Gastrocnemius medialis (tissue), 4 donors: ENCODE measurements at regions not wholly inside any gene's neighbourhood (a gene's known extent, or its start where the extent isn't known, plus 50 kb on each side); places are given as distances from the start of the nearest gene placed in this dataset.

Experiments used
- ATAC-seq, 2 donors: fragments of 150-250 bp; one replicate each; pipeline ENCODE4 v1.9.1; 2016
- DNase-seq, 2 donors: peaks; one replicate each; pipeline ENCODE4 v3.0.0-alpha.2; 2019
- H3K27ac ChIP-seq, 4 donors: fragments of 200-600 bp; sonication (generic); 1 replicate in 1 of 4; 2 replicates in 3 of 4; pipeline ENCODE4 v1.5.1; 2016 to 2018; ENCODE audit warnings: mild to moderate bottlenecking in 2 of 4, moderate library complexity in 1 of 4
- H3K27me3 ChIP-seq, 3 donors: fragments of 200-600 bp; sonication (generic) in 2 of 3; 1 replicate in 1 of 3; 2 replicates in 2 of 3; pipeline versions ENCODE4 v1.5.1 to v1.6.0; 2016 to 2019; ENCODE audit warnings: mild to moderate bottlenecking in 1 of 3, moderate library complexity in 1 of 3
- H3K36me3 ChIP-seq, 2 donors: fragments of 200-600 bp; sonication (generic) in 1 of 2; one replicate each; pipeline ENCODE4 v1.5.1; 2017 to 2018
- H3K4me1 ChIP-seq, 2 donors: fragments of 200-600 bp; sonication (generic) in 1 of 2; one replicate each; pipeline ENCODE4 v1.5.1; 2016 to 2017; ENCODE audit warnings: mild to moderate bottlenecking in 2 of 2
- H3K4me3 ChIP-seq, 4 donors: fragments of 200-600 bp; sonication (generic) in 3 of 4; 1 replicate in 1 of 4; 2 replicates in 3 of 4; pipeline ENCODE4 v1.5.1; 2016 to 2019; ENCODE audit warnings: mild to moderate bottlenecking in 2 of 4
- H3K9me3 ChIP-seq, 3 donors: fragments of 200-600 bp; sonication (generic) in 2 of 3; 1 replicate in 1 of 3; 2 replicates in 2 of 3; pipeline ENCODE4 v1.5.1; 2016 to 2019
- POLR2A ChIP-seq, 2 donors: fragments of 450-650 bp; IDR thresholded peaks; one replicate each; pipeline ENCODE4 v1.6.1; 2017; ENCODE audit warnings: antibody characterized with exemption in 2 of 2, mild to moderate bottlenecking in 2 of 2, moderate library complexity in 2 of 2
- in situ Hi-C, 4 donors: fragments of 200-750 bp; cut with MboI; loops; one replicate each; pipeline versions ENCODE4 v1.15.0 to v1.8.0; 2017; ENCODE audit warnings: low sequenced_read_pairs in 4 of 4
- intact Hi-C: fragments of 100-400 bp; cut with DNase I; formaldehyde crosslinking; loops from one replicate; pipeline ENCODE4 v1.15.1; 2023; ENCODE audit warnings: low total_unique reads
- TF ChIP-seq, protein P1 (sequence below), 5 experiments: fragments of 450-650 bp in 3 of 5; fragments of 200-600 bp in 2 of 5; sonication (generic) in 2 of 5; IDR thresholded peaks in 4 of 5; conservative IDR thresholded peaks in 1 of 5; 1 replicate in 4 of 5; 2 replicates in 1 of 5; pipeline ENCODE4 v1.5.1; 2016 to 2019; ENCODE audit warnings: antibody characterized with exemption in 5 of 5, mild to moderate bottlenecking in 3 of 5, moderate library complexity in 3 of 5

DNA sequence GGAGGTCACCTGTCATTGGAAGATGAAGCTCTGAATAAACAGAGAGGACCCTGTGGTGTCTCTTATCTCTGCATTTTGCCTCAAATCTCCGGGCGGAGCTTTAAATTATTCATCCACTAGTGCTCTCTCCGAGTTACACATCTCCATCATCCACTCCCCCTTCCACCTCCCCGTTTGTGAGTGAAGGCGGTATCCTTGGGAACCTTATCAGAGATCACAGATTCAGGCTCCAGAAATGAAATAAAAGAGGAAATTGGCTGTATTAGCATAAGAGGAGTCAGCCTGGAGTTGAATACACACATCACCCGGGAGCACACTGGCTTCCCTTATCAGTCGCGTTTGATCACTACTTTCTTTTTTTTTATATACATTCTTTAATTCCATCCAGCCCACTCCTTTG lies 1184.8 kb downstream of the GATA3 start:
- Histone ChIP-seq H3K4me3 (no peak overlapping the region), H3K36me3 (no peaks in the 10 kb centered on the region), H3K4me1 (no peaks in the 10 kb centered on the region), H3K27me3 (no peaks in the 10 kb centered on the region), H3K9me3 (no peaks in the 10 kb centered on the region), H3K27ac (no peak overlapping the region)
- ATAC-seq (no peak), DNase-seq (no peak)
- TF ChIP-seq POLR2A (IDR thresholded peaks at IDR 0.05), result no peak
- TF ChIP-seq, protein P1, sequence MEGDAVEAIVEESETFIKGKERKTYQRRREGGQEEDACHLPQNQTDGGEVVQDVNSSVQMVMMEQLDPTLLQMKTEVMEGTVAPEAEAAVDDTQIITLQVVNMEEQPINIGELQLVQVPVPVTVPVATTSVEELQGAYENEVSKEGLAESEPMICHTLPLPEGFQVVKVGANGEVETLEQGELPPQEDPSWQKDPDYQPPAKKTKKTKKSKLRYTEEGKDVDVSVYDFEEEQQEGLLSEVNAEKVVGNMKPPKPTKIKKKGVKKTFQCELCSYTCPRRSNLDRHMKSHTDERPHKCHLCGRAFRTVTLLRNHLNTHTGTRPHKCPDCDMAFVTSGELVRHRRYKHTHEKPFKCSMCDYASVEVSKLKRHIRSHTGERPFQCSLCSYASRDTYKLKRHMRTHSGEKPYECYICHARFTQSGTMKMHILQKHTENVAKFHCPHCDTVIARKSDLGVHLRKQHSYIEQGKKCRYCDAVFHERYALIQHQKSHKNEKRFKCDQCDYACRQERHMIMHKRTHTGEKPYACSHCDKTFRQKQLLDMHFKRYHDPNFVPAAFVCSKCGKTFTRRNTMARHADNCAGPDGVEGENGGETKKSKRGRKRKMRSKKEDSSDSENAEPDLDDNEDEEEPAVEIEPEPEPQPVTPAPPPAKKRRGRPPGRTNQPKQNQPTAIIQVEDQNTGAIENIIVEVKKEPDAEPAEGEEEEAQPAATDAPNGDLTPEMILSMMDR (IDR thresholded peaks at IDR 0.05 in 4 of 5, conservative IDR thresholded peaks at IDR 0.05 in 1 of 5), result no peak
- in situ Hi-C loops, result no loop called here
- intact Hi-C loops, result no loop called here

DNA sequence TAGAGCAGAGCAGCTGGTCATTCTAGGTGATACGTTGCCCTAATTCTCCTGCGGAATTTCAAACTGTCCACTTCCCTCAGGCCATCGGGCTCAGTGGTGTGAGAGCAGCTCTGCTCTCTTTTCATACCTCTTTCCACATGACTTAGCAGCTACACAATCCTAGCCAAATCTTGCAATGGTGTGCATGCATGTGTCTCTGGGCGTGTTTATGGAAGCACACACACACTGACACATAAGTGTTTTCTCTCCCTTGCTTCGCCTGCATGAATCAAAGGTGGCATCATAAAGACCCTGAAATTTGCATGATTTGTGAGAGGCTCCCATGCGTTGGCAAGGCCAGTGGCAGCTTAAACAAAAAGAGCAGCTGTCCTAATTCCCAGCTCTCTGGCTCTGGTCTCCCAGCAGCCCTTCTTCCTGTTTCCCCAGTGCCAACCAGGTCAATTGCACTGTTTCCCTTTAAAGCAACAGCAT lies 1189.5 kb downstream of the GATA3 start:
- no peaks in the 10 kb centered on the region for H3K4me1 ChIP-seq
- no peaks in the 10 kb centered on the region for H3K27me3 ChIP-seq
- no peak for TF ChIP-seq POLR2A (IDR thresholded peaks at IDR 0.05)
- TF ChIP-seq, protein P1 (IDR thresholded peaks at IDR 0.05 in 4 of 5, conservative IDR thresholded peaks at IDR 0.05 in 1 of 5), result no peak
- no peaks in the 10 kb centered on the region for H3K36me3 ChIP-seq
- in situ Hi-C loops, result no loop called here
- no peaks in the 10 kb centered on the region for H3K9me3 ChIP-seq
- H3K4me3 ChIP-seq, result no peak overlapping the region
- ATAC-seq (no peak), DNase-seq (no peak)
- no peak overlapping the region for H3K27ac ChIP-seq
- intact Hi-C loops, result no loop called here

DNA sequence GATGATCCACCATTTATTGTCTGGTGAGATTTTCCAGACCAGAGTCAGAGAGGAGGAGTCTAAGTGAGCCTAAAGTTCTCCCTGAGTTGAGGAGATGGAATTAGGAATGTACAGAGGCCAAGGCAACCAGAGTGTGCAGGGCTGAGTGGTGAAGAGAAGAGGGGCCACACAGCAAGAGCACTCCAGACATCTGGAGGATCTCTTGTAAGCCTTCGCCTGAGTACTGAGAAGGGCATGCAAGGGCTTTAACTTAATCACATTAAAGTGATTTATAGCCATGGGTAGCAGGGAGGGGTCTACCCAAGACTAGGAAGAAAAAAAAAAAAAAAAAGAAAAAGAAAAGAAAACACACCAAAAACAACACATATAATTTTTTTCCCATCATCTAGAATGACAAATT lies 1190.4 kb downstream of the GATA3 start:
- no peak overlapping the region for H3K4me3 ChIP-seq
- intact Hi-C loops (no loop called here), in situ Hi-C loops (no loop called here)
- no peaks in the 10 kb centered on the region for H3K9me3 ChIP-seq
- H3K27ac ChIP-seq, result no peak overlapping the region
- no peaks in the 10 kb centered on the region for H3K36me3 ChIP-seq
- H3K4me1 ChIP-seq, result no peaks in the 10 kb centered on the region
- ATAC-seq, result no peak
- no peaks in the 10 kb centered on the region for H3K27me3 ChIP-seq
- DNase-seq, result no peak
- TF ChIP-seq, protein P1 (IDR thresholded peaks at IDR 0.05 in 4 of 5, conservative IDR thresholded peaks at IDR 0.05 in 1 of 5), result no peak
- TF ChIP-seq POLR2A (IDR thresholded peaks at IDR 0.05), result no peak

- intact Hi-C loops (no loop called here), in situ Hi-C loops (no loop called here)
- Histone ChIP-seq H3K9me3 (no peaks in the 10 kb centered on the region), H3K36me3 (no peaks in the 10 kb centered on the region), H3K27ac (no peak overlapping the region), H3K4me3 (no peak overlapping the region), H3K27me3 (no peaks in the 10 kb centered on the region), H3K4me1 (no peaks in the 10 kb centered on the region)
- no peak for DNase-seq
- TF ChIP-seq, protein P1 (IDR thresholded peaks at IDR 0.05 in 4 of 5, conservative IDR thresholded peaks at IDR 0.05 in 1 of 5), result no peak
- no peak for TF ChIP-seq POLR2A (IDR thresholded peaks at IDR 0.05)
- ATAC-seq, result no peak
Measured at GRCh38 chr10:9253121-9253520, 1198.6 kb downstream of the GATA3 start.

GRCh38 chr10:9254353-9254752 lies 1199.9 kb downstream of the GATA3 start:
- intact Hi-C loops, result no loop called here
- Histone ChIP-seq H3K4me1 (no peaks in the 10 kb centered on the region), H3K27me3 (no peaks in the 10 kb centered on the region), H3K27ac (no peak overlapping the region), H3K36me3 (no peaks in the 10 kb centered on the region), H3K9me3 (no peaks in the 10 kb centered on the region), H3K4me3 (no peak overlapping the region)
- no peak for TF ChIP-seq POLR2A (IDR thresholded peaks at IDR 0.05)
- in situ Hi-C loops, result no loop called here
- DNase-seq (no peak), ATAC-seq (no peak)
